Vagina (tissue), 2 donors: ENCODE measurements at regions not wholly inside any gene's neighbourhood (a gene's known extent, or its start where the extent isn't known, plus 50 kb on each side); places are given as distances from the start of the nearest gene placed in this dataset.

Source experiments
- POLR2A ChIP-seq, 2 donors: fragments of 450-650 bp; IDR thresholded peaks; one replicate each; pipeline ENCODE4 v1.6.1; 2017; ENCODE audit warnings: antibody characterized with exemption in 2 of 2, mild to moderate bottlenecking in 2 of 2, moderate library complexity in 2 of 2
- POLR2AphosphoS5 ChIP-seq, 2 donors: sonication (generic); formaldehyde crosslinking; IDR thresholded peaks; one replicate each; pipeline ENCODE4 v1.9.0; 2017; ENCODE audit warnings: antibody characterized with exemption in 2 of 2, mild to moderate bottlenecking in 2 of 2, low read depth in 1 of 2; ENCODE audit not compliant: insufficient read depth in 1 of 2
- TF ChIP-seq, protein P1 (sequence below), 3 experiments: fragments of 450-650 bp in 2 of 3; fragments of 200-600 bp in 1 of 3; sonication (generic) in 1 of 3; IDR thresholded peaks; one replicate each; pipeline ENCODE4 v1.5.1; 2017 to 2019; ENCODE audit warnings: antibody characterized with exemption in 3 of 3, mild to moderate bottlenecking in 2 of 3, moderate library complexity in 2 of 3

DNA sequence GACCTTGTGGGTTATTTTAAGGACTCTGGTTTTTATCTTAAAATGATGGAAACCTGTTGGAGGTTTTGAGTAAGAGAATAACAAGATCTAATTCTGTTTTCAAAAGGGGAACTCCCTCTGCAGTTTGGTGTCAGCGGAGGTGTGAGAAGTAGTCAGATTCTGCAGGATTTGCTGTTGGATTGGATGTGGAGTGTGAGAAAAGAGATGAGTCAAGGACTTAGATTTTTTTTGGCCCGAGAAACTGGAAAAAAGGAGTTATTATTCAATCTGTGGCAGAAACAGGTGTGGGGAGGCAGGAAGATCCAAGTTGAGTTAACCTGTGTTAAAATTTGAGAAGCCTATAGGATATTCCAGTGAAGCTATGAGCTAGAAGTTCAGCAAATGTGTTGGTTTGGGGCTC, 337.2 kb upstream of the FANCL start:
- TF ChIP-seq, protein P1, sequence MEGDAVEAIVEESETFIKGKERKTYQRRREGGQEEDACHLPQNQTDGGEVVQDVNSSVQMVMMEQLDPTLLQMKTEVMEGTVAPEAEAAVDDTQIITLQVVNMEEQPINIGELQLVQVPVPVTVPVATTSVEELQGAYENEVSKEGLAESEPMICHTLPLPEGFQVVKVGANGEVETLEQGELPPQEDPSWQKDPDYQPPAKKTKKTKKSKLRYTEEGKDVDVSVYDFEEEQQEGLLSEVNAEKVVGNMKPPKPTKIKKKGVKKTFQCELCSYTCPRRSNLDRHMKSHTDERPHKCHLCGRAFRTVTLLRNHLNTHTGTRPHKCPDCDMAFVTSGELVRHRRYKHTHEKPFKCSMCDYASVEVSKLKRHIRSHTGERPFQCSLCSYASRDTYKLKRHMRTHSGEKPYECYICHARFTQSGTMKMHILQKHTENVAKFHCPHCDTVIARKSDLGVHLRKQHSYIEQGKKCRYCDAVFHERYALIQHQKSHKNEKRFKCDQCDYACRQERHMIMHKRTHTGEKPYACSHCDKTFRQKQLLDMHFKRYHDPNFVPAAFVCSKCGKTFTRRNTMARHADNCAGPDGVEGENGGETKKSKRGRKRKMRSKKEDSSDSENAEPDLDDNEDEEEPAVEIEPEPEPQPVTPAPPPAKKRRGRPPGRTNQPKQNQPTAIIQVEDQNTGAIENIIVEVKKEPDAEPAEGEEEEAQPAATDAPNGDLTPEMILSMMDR (IDR thresholded peaks at IDR 0.05), result no peak
- no peak for TF ChIP-seq POLR2AphosphoS5 (IDR thresholded peaks at IDR 0.05; ENCODE audit: insufficient read depth in 1 of 2, low read depth in 1 of 2)
- TF ChIP-seq POLR2A (IDR thresholded peaks at IDR 0.05), result no peak
